ENCODE measurements at regions not wholly inside any gene's neighbourhood (a gene's known extent, or its start where the extent isn't known, plus 50 kb on each side); places are given as distances from the start of the nearest gene placed in this dataset.

- no peak for TF ChIP-seq HDAC2 (IDR thresholded peaks at IDR 0.05; ENCODE audit: borderline replicate concordance in 1 of 2, low read depth in 2 of 2, low read length in 2 of 2)
- TF ChIP-seq TAF7 (optimal IDR thresholded peaks at IDR 0.05; ENCODE audit: borderline replicate concordance, low read depth, low read length) = no peak
- TF ChIP-seq FOSL1 (IDR thresholded peaks at IDR 0.05; ENCODE audit: insufficient read depth, low read depth, low read length) = no peak
- no peak for TF ChIP-seq NRF1 (IDR thresholded peaks at IDR 0.05; ENCODE audit: low read depth, low read length)
- TF ChIP-seq RAD21 (IDR thresholded peaks at IDR 0.05 in 1 of 2, conservative IDR thresholded peaks at IDR 0.05 in 1 of 2; ENCODE audit: low read depth in 2 of 2, low read length in 2 of 2) = no peak
- no peak for TF ChIP-seq RBBP5 (IDR thresholded peaks at IDR 0.05; ENCODE audit: borderline replicate concordance, low read depth, low read length)
- no peak for TF ChIP-seq CTBP2 (IDR thresholded peaks at IDR 0.05; ENCODE audit: borderline replicate concordance, insufficient read depth, insufficient read length, low read length)
Measured at GRCh38 chrX:120020305-120020704, 57.2 kb downstream of the RHOXF2B start (continued).

Measured in H1 (cell line).